Sciatic nerve (tissue), 2 donors: ENCODE measurements at regions not wholly inside any gene's neighbourhood (a gene's known extent, or its start where the extent isn't known, plus 50 kb on each side); places are given as distances from the start of the nearest gene placed in this dataset.
"Not testable (repeated sequence)": the region's sequence is repeated elsewhere in the genome, so short reads cannot be mapped to it uniquely, and the experiment has no call there.

Experiments used
- ATAC-seq: fragments of 200-7000 bp; cut with Tn5 transposase; one replicate; pipeline ENCODE4 v1.9.1; 2020; ENCODE audit warnings: mild to moderate bottlenecking, moderate library complexity
- DNase-seq: peaks from one replicate; pipeline ENCODE4 v3.0.0-alpha.2; 2020; ENCODE audit warnings: low spot score
- intact Hi-C: fragments of 100-400 bp; cut with DNase I; formaldehyde crosslinking; loops from one replicate; pipeline ENCODE4 v1.14.2; 2022
- donor health status: DM: no; HTN: no; CAD: no.
- donor health status: DM: no; HTN: no; CAD: no.

DNA sequence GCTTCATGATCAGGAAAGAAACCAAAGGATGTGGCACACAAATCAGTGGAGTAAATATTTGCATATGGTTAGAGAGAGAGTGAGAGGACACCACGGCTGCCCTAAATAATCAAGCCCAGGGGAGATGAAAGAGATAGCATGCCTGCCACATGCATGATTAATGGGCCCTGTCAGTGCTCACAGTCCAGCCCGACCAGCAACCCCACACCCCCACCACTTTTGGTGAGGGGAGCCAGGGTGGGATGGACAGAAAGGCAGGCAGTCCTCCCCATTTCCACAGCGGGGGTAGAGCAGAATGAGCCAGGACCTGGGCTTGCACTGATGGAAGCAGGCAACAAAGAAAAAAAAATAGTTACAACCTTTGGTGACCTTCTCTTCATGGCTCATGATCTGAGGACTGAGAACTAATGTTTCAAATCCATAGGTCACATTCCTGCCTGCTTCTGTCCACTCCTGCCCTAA is 545.0 kb downstream of the ETS1 start:
- intact Hi-C loops, result no loop called here
- DNase-seq, result no peak
- no peak for ATAC-seq

DNA sequence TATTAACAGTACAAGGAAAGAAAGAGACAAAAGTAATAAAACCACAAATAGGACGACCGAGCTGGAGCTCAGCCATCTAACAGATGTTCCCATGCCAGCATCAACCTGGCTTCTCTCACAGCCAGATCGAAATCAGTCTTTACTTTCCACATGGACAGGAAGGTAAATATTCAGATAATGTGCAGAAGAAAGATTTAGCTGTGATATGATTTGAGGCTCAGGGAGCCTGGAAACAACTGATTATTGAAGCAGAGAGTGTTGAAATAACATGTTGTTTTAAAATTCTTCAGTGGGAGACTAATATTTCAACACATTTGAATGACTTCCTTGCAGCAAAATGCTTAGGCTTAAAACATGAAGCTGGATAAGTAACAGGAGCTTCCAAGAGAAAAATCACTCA is 546.8 kb downstream of the ETS1 start:
- no peak for ATAC-seq

DNA sequence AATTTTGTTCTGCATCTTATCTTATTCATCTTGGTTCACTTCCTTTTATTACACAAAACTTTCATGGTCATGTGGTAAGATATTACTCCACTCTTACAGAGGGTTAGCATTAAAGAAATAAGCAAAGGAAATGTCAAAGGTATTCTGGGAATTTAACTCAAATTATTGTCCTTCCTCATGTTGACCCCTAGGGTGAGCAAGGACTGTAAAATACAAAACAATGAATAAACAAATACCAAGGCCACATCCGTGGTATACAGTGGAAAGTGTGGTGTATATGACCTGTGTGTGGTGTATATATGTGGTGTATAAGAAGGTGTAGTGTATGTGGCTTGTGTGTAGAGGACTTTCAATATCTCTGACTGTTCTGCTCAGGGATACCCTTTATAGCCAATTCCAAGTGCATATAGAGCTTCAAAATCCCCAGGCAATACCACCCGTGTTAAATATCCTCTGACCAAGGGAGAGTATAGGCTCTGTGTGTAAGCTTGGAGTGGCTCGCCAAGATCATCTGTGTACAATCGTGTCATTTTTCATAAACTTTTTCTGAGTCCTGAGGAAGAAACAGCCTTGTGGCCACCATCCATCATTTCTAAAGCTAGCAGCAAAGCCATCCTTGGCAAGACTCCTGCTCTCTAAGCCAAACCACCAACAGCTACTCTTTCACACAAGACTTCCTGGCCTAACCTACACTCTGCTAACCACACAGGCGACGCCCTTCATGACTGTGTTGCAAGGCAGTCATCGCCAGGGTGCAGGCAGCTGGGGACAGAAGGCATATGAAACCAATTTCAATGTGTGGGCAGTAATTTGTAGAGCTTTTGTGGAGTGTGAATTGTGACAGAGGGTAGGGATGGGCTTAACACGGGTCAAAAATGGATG is 548.0 kb downstream of the ETS1 start:
- ATAC-seq (peak; percentile 72), DNase-seq (no peak)
- intact Hi-C loops, result no loop called here

More for the DNA sequence above, 546.8 kb downstream of the ETS1 start:
- intact Hi-C loops, result no loop called here
- DNase-seq, result no peak

DNA sequence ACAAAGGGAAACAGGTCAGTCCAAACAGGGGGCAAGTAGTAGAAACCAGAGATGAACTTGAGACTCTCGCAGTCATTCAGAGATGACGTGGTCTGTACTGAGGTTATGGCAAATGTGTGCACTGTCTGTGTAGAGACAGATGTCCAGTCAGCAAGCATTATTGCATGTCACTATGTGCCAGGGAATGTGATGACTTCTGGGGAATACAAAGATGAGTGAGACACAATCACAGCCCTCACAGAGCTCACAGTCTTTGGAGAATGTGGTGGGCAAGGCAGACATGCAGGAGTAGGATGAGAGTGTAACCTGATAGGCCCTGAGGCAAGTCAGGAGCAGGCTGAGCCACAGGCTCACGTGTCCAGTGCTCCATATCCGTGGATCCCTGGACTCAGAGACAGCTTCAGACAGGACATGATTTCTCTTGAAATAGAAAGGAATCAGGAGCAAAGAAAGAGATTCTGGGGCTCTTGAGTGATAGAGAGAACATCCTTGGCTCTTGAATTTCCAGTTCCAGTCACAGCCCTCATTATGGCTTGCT is 550.7 kb downstream of the ETS1 start:
- DNase-seq (no peak), ATAC-seq (no peak)
- intact Hi-C loops, result no loop called here

DNA sequence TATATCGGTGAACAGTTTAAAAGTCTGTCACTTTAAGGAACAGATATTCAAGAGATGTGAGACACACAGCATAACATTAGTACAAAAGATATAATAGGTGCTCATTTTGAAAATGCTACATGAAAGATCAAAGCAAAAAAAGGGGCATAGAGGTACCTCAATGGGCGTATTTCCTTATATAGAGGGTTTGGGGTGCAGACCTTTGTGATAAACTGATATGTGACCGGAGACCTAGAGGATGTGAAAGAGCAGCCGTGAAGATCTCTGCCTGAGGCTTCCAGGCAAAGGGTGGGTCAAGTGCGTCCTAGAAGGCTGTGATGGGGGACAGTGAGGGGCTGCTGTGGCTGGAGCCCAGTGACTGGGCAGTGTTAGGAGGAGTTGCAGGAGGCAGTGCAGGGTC is 551.4 kb downstream of the ETS1 start:
- DNase-seq, result no peak
- ATAC-seq, result no peak
- intact Hi-C loops, result no loop called here

DNA sequence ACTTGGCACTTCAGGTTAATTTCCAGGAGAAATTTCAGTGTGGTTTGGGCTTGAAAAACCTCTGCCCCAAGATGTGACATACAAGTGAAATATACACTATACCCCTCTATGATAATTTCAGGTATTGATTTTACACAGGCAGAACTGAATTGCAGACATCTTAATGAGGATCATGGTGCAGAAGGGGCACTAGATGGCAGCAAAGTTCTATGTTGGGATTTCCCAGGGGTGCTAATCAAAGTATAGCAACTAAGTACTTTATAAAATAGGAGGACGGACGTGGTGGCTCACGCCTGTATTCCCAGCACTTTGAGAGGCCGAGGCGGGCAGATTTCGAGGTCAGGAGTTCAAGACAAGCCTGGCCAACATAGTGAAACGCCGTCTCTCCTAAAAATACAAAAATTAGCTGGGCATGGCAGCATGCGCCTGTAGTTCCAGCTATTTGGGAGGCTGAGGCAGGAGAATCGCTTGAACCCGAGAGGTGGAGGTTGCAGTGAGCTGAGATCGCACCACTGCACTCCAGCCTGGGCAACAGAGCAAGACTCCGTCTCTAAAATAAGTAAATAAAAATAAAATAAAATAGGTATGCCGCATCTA is 555.7 kb downstream of the ETS1 start:
- intact Hi-C loops, DNase-seq, ATAC-seq: not testable (repeated sequence)

DNA sequence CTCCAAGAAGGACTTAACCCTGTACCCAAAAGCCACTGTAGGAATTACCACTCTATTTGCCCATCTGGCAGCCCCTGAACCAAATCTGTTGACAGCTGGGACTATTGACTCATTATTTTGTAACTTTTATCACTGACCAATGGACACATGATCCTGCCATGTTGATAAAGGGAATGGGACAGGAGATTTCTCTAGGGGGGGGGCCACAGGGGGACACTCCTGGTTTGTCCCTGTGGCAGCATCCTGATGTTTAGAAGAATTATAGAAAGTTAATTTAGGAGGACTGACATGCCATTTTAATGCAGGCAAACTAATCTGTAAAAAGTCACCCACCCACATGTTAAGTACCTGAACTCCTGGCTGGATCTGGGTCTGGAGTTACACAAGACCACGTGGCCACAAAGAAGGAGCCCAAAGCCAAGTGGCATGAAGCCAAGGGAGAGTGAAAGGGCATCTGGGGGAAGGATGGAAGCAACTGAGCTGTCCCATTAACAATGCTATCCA is 558.1 kb downstream of the ETS1 start:
- DNase-seq (no peak), ATAC-seq (no peak)
- intact Hi-C loops, result loop anchor here (10.0 kb wide), 1 partner anchor 816 kb away; no protein-coding TSS in a partner anchor

DNA sequence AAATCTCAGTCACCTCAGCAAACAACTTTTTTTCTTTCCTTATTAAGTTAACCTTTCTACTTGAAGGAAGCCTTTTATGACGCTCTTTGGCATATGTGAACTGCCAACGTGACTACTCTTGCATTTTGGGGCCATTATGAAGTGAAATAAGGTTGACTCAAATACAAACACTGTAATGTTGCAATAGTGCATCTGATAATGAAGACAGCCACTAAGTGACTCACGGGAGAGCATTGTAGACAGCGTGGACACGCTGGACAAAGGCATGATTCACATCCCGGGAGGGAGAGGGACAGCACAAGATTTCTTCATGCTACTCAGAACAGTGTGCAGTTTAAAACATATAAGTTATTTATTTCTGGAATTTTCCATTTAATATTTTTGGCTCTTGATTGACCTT is 560.8 kb downstream of the ETS1 start:
- ATAC-seq, result no peak
- intact Hi-C loops, result loop anchor here (10.0 kb wide), 1 partner anchor 818 kb away; no protein-coding TSS in a partner anchor
- no peak for DNase-seq

DNA sequence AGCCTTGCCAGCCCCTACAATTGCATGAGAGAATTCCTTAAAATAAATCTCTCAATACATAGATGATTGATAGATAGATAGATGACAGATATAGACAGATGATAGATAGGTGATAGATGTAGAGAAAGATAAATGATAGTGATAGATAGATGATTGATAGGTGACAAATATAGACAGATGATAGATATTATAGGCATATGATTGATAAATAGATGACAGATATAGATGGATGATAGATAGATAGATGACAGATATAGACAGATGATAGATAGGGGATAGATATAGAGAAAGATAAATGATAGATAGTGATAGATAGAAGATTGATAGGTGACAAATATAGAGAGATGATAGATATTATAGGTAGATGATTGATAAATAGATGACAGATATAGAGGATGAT is 564.6 kb downstream of the ETS1 start:
- ATAC-seq (no peak), DNase-seq (no peak)
- intact Hi-C loops, result loop anchor here (10.0 kb wide), 1 partner anchor 822 kb away; no protein-coding TSS in a partner anchor

DNA sequence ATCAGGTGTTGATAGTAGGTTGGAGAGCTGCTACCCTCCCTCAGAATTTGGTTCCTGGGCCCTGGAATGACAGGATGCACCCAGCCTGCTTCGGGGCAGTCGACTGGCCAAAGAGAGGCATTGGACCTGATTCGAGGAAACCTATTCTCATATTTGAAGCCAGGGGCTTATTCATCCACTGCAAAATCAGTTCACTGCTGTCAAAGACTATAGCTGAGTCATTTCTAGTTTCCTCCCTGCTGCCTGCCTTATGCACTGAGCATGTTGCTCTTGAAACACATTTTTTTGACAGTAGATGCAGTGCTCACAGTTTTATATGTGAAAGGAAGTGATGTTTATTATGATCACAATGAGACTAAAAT is 565.4 kb downstream of the ETS1 start:
- DNase-seq, result no peak
- no peak for ATAC-seq
- intact Hi-C loops, result loop anchor here (10.0 kb wide), 1 partner anchor 823 kb away; no protein-coding TSS in a partner anchor

DNA sequence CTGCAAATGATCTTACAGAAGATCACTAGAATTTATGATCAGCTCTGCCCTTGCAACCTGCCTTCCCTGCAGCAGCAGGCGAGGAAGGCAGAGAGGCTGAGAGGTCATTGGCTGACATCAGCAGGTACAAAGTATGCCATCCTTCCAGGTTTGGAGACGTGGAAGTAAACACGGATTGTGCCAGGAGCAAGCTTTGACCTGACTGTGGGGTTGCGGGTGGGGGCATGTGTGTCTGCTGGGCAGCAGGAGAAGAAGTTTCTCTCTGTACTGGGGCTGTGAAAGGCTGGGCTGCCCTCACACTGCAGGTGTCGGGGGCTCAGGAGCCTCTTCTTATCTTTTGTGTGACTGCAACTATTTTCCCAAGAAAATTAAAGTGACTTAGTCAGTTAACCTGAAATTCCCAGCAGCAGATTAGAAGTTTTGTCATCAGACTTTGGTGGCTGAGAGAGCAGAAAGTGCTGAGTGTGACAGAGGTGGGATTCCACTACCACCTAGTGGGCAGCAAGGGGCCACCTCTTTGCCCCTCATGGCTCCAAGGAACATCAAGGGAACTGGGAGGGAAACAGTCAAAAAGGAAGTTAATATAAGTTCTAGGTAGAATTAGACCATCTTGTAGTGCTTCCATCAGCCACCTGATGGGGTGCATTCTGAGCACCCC is 565.9 kb downstream of the ETS1 start:
- intact Hi-C loops, result loop anchor here (10.0 kb wide), 1 partner anchor 823 kb away; no protein-coding TSS in a partner anchor
- DNase-seq (no peak), ATAC-seq (no peak)

DNA sequence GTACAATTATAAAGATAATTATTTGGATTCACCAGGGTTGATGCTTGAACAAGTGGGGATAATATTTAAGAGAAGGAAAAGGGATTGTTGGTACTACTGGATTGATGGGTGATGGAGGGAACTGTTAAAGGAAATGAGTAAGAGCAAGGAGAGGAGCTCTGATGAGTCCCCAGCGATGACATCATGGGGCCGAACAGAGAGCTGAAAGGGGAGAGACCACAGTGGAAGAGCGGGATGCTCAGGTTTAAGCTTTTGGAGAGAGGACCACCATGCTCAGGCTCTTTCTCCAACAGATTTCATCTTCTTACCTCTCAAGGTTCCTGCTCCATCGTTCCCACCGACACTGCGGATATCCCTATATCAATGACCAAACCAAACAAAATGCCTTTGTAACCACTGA is 568.7 kb downstream of the ETS1 start:
- DNase-seq, result no peak
- intact Hi-C loops, result no loop called here

DNA sequence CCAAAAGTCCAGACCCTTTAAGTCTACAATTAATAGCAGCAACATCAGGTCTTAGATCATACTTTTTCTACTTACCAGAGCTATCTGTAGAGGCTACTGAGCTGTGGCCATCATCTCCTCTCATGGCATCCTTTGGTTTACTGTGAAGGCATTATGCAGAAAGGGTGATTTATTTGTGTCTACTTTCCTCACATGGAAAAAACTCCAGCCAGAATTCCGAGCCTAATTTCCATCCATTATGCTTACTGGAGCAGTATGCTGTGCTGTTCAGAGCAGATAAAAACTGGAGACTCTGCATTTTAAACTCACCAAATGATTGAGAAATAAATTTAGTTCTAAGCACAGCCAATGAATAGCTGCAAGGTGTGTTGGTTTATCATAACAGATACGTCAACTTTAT is 581.8 kb downstream of the ETS1 start:
- intact Hi-C loops, result no loop called here
- no peak for ATAC-seq
- no peak for DNase-seq

More for the DNA sequence above, 568.7 kb downstream of the ETS1 start:
- no peak for ATAC-seq

DNA sequence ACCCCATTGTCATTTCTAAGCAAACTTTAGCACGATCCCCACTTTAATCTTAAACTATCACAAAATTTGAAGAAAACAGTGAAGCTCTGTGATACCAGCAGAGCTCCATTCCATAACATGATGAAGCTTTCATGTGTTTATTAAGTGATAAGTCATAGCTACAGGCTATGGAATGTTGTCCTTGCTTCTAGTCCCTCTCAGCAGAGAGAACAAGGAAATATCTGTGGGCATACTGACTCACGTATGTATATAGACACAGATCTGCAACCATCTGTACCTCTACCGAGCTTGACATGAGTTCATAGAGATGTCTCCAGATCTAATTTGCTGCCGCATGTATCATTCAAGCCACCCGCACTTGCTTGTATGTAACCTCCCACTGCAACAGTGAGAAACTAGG is 588.9 kb downstream of the ETS1 start:
- DNase-seq (no peak), ATAC-seq (no peak)
- intact Hi-C loops, result no loop called here

DNA sequence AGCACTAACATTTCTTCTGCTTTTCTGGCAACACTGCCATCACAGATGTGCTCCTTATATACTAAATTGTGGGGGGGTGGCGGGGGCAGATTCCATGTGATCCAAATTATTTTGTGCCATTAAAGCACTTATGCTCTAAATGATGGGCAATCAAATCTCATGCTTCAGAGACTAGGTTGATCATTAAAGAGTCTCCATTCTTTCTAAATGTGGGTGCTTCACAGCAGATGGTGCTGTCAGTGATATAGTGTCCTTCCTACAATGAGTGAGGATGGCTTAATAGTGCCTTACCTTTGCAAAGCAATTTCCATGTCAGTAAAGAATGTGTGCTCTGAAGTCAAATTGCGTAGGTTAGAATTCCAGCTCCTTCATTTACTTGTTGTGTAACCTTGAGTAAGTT is 589.8 kb downstream of the ETS1 start:
- DNase-seq (no peak), ATAC-seq (no peak)
- intact Hi-C loops, result no loop called here

DNA sequence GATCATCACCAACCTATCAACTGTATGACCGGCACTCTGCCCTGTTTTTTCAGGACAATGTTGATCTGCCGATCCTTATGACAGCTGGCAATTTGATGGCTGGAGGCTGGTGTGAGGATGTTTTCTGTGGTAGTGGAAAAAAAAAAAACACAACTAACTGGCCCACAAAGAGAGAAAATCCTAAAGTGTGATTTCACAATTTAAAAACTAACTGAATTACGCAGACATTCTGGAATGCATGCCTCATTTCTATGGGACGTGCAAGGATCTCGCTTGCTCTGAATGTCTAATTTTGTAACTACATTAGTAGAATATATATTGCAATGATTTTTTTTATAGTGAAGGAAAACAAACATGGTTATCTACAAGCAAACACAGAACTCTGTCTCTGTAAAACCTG is 590.5 kb downstream of the ETS1 start:
- ATAC-seq, result no peak
- DNase-seq, result no peak
- intact Hi-C loops, result no loop called here

DNA sequence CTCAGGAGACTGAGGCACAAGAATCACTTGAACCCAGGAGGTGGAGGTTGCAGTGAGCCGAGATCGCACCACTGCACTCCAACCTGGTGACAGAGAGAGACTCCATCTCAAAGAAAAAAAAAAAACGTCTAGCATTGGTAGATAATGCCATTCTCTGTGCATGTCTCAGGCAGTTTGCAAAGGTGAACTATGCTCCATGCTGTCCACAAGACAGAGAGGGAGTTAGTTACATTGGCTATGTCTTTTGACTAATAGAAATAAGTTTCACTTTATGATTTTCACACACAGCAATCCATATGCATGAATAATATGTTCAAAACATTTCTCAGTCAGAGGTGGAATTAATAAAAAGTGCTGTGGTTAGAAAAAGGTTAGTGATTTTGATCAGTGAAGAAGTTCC is 591.4 kb downstream of the ETS1 start:
- DNase-seq (no peak), ATAC-seq (no peak)
- intact Hi-C loops, result no loop called here

DNA sequence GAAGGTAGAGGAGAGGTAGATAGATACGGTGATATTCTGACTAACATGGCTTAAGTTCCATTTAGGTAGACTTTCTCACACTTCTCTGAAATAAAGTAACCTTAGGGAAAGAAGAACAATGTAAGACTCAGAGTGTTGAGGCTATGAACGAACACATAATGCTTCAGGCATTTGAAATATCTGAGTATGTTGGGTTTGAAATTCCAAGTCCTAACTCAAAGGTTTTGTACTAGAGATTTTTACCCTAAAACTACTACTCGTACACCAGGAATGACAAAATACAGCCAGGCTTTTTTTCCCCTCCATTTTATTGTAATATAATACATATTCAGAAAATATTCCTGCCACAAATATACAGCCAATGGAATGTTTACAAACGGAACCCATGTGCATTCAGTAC is 592.6 kb downstream of the ETS1 start:
- DNase-seq (no peak), ATAC-seq (no peak)
- intact Hi-C loops, result no loop called here

DNA sequence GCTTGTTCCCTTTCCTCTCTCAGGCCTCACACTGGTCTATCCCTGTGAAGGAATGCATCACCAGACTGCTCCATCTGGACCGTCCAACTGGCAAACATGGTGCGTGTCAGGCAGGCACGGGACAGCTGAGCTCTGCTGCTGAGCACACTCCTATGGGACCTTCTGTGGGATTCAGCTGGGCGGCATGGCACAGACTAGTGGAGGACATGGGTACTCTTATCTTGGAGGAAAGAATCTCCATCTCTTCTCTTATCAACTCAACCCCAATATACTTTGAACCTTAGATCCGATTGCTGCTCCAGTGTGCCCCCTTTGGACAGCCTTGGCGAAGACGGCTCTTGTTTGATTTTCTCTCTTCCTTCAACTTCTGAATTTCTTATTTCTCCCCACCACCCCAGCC is 593.6 kb downstream of the ETS1 start:
- no peak for ATAC-seq
- intact Hi-C loops, result no loop called here

More for the DNA sequence above, 593.6 kb downstream of the ETS1 start:
- DNase-seq, result no peak
